HCT116 (cell line): ENCODE measurements at regions not wholly inside any gene's neighbourhood (a gene's known extent, or its start where the extent isn't known, plus 50 kb on each side); places are given as distances from the start of the nearest gene placed in this dataset.

Experiments
- EZH2 ChIP-seq: fragments of 200-600 bp; sonication (generic); IDR thresholded peaks from 2 replicates; pipeline ENCODE4 v1.6.1; 2017; ENCODE audit warnings: antibody characterized with exemption, mixed run types
- EZH2phosphoT487 ChIP-seq: fragments of 200-600 bp; IDR thresholded peaks from 2 replicates; pipeline ENCODE4 v1.6.1; 2018; ENCODE audit warnings: antibody characterized with exemption, borderline replicate concordance
- POLR2A ChIP-seq: IDR thresholded peaks from 2 replicates; pipeline ENCODE4 v1.7.0; 2011; ENCODE audit warnings: borderline replicate concordance; ENCODE audit not compliant: insufficient read depth, insufficient read length; ENCODE audit errors: extremely low read depth
- YY1 ChIP-seq: IDR thresholded peaks from 2 replicates; pipeline ENCODE4 v1.6.1; 2011; ENCODE audit warnings: low read length, low read depth, moderate library complexity, mild to moderate bottlenecking; ENCODE audit not compliant: insufficient replicate concordance; ENCODE audit errors: extremely low read depth
- ZNF274 ChIP-seq: fragments of 200-500 bp; sonication (Bioruptor generic); IDR thresholded peaks from 2 replicates; pipeline ENCODE4 v1.6.1; 2014; ENCODE audit warnings: mild to moderate bottlenecking, low read depth, low read length, inconsistent platforms
- TF ChIP-seq, protein P1 (sequence below), 3 experiments: fragments of 200-600 bp in 1 of 3; sonication (generic) in 1 of 3; IDR thresholded peaks in 2 of 3; conservative IDR thresholded peaks in 1 of 3; 2 replicates each; pipeline ENCODE4 v1.5.1; 2012 to 2017; ENCODE audit warnings: low read depth in 2 of 3, low read length in 2 of 3, antibody characterized with exemption in 1 of 3, borderline replicate concordance in 1 of 3, control low read depth in 1 of 3, mild to moderate bottlenecking in 1 of 3, mixed read lengths in 1 of 3, mixed run types in 1 of 3, moderate library complexity in 1 of 3; ENCODE audit not compliant: insufficient read depth in 1 of 3
- TF ChIP-seq, protein P2 (sequence below): IDR thresholded peaks from 2 replicates; pipeline ENCODE4 v1.6.1; 2012
- TF ChIP-seq, protein P3 (sequence below): IDR thresholded peaks from 2 replicates; pipeline ENCODE4 v1.6.1; 2011; ENCODE audit warnings: mild to moderate bottlenecking, low read length, moderate library complexity; ENCODE audit not compliant: insufficient replicate concordance; ENCODE audit errors: extremely low read depth
- TF ChIP-seq, protein P4 (sequence below): IDR thresholded peaks from 2 replicates; pipeline ENCODE4 v1.6.1; 2012
- TF ChIP-seq, protein P5 (sequence below): IDR thresholded peaks from 2 replicates; pipeline ENCODE4 v1.6.1; 2012; ENCODE audit warnings: low read depth

DNA sequence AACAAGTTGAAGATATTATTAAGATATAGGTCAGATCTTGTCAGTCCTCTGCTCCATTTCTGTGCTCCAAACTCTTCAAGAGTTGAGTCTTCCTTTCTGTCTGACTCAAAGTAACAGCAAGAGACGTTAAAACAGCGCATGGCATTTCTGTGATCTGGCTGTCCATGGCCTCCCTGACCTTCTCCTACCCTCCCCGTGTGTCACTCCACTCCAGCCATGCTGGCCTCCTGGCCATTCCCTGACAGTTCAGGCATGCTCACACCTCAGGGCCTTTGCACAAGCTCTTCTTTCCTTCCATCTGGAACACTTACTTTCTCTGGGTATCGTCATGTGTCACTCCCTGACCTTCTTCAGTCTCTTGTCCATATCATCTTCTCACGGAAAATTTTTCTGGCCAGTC lies 229.0 kb downstream of the CENPF start:
- TF ChIP-seq, protein P1, sequence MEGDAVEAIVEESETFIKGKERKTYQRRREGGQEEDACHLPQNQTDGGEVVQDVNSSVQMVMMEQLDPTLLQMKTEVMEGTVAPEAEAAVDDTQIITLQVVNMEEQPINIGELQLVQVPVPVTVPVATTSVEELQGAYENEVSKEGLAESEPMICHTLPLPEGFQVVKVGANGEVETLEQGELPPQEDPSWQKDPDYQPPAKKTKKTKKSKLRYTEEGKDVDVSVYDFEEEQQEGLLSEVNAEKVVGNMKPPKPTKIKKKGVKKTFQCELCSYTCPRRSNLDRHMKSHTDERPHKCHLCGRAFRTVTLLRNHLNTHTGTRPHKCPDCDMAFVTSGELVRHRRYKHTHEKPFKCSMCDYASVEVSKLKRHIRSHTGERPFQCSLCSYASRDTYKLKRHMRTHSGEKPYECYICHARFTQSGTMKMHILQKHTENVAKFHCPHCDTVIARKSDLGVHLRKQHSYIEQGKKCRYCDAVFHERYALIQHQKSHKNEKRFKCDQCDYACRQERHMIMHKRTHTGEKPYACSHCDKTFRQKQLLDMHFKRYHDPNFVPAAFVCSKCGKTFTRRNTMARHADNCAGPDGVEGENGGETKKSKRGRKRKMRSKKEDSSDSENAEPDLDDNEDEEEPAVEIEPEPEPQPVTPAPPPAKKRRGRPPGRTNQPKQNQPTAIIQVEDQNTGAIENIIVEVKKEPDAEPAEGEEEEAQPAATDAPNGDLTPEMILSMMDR (IDR thresholded peaks at IDR 0.05 in 2 of 3, conservative IDR thresholded peaks at IDR 0.05 in 1 of 3; ENCODE audit: borderline replicate concordance in 1 of 3, insufficient read depth in 1 of 3, low read depth in 2 of 3, low read length in 2 of 3), result no peak
- TF ChIP-seq ZNF274 (no peak), EZH2 (no peak), YY1 (no peak), POLR2A (no peak), EZH2phosphoT487 (no peak)
- TF ChIP-seq, protein P2, sequence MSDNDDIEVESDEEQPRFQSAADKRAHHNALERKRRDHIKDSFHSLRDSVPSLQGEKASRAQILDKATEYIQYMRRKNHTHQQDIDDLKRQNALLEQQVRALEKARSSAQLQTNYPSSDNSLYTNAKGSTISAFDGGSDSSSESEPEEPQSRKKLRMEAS, result no peak
- TF ChIP-seq, protein P3, sequence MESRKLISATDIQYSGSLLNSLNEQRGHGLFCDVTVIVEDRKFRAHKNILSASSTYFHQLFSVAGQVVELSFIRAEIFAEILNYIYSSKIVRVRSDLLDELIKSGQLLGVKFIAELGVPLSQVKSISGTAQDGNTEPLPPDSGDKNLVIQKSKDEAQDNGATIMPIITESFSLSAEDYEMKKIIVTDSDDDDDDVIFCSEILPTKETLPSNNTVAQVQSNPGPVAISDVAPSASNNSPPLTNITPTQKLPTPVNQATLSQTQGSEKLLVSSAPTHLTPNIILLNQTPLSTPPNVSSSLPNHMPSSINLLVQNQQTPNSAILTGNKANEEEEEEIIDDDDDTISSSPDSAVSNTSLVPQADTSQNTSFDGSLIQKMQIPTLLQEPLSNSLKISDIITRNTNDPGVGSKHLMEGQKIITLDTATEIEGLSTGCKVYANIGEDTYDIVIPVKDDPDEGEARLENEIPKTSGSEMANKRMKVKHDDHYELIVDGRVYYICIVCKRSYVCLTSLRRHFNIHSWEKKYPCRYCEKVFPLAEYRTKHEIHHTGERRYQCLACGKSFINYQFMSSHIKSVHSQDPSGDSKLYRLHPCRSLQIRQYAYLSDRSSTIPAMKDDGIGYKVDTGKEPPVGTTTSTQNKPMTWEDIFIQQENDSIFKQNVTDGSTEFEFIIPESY, result no peak
- TF ChIP-seq, protein P4, sequence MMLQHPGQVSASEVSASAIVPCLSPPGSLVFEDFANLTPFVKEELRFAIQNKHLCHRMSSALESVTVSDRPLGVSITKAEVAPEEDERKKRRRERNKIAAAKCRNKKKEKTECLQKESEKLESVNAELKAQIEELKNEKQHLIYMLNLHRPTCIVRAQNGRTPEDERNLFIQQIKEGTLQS, result no peak
- TF ChIP-seq, protein P5, sequence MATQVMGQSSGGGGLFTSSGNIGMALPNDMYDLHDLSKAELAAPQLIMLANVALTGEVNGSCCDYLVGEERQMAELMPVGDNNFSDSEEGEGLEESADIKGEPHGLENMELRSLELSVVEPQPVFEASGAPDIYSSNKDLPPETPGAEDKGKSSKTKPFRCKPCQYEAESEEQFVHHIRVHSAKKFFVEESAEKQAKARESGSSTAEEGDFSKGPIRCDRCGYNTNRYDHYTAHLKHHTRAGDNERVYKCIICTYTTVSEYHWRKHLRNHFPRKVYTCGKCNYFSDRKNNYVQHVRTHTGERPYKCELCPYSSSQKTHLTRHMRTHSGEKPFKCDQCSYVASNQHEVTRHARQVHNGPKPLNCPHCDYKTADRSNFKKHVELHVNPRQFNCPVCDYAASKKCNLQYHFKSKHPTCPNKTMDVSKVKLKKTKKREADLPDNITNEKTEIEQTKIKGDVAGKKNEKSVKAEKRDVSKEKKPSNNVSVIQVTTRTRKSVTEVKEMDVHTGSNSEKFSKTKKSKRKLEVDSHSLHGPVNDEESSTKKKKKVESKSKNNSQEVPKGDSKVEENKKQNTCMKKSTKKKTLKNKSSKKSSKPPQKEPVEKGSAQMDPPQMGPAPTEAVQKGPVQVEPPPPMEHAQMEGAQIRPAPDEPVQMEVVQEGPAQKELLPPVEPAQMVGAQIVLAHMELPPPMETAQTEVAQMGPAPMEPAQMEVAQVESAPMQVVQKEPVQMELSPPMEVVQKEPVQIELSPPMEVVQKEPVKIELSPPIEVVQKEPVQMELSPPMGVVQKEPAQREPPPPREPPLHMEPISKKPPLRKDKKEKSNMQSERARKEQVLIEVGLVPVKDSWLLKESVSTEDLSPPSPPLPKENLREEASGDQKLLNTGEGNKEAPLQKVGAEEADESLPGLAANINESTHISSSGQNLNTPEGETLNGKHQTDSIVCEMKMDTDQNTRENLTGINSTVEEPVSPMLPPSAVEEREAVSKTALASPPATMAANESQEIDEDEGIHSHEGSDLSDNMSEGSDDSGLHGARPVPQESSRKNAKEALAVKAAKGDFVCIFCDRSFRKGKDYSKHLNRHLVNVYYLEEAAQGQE, result no peak
